ENCODE measurements at regions not wholly inside any gene's neighbourhood (a gene's known extent, or its start where the extent isn't known, plus 50 kb on each side); places are given as distances from the start of the nearest gene placed in this dataset.

DNA sequence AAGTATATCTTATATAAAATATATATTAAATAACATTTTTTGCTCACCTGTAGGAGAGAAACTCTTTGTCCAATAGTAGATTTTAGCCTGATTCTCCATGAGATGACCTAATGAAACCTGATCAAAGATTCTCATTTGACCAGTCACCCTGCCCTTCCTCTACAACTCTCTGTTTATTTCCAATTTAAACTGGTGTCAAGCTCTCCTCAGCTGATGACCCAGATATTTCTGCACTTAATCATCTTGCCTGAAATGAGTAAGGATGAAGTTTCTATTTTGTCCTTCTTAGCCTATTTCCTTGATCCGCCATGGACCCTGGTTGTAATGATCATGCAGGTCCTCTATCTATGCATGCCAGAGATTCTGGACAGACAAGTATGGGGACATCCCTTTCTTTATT lies 179.3 kb upstream of the FGF10 start:
- H3K36me3 ChIP-seq (ENCODE audit: control insufficient read depth, insufficient read depth, low read length): no peaks in the 10 kb centered on the region
- no CpG with 5 or more reads among the region's 1 CpG for WGBS (ENCODE audit: insufficient coverage)
- no peak for DNase-seq
- H3K27me3 ChIP-seq (ENCODE audit: control insufficient read depth, insufficient read depth, low read length): no peaks in the 10 kb centered on the region
- no peaks in the 10 kb centered on the region for H3K9me3 ChIP-seq (replicated peaks; ENCODE audit: control insufficient read depth, low read depth, low read length)
- no peaks in the 10 kb centered on the region for H3K4me1 ChIP-seq (ENCODE audit: control insufficient read depth, insufficient read depth, low read length)
- no peak overlapping the region for H3K27ac ChIP-seq (ENCODE audit: low read length)
- H3K4me3 ChIP-seq (ENCODE audit: low read length): no peak overlapping the region

DNA sequence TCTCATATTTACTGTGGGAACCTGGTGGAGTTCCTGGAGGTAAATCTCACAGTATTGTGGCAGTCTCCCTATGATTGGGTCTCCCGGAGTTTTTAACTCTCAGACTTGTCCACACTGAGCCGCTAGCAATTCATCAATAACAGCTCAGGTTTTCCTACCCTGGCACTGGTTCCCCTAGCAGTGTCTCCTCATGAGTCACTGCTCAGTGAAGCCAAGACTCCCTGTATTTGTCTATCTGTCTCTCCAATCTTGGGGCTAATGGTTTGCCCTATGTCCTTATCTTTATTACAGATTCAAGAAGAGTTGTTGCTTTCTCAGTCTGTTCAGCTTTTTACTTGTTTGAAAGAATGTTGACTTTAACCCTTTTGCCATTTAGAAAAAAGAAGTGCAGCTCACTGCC lies 176.7 kb upstream of the FGF10 start:
- no peaks in the 10 kb centered on the region for H3K36me3 ChIP-seq (ENCODE audit: control insufficient read depth, insufficient read depth, low read length)
- no peak overlapping the region for H3K27ac ChIP-seq (ENCODE audit: low read length)
- H3K27me3 ChIP-seq (ENCODE audit: control insufficient read depth, insufficient read depth, low read length): no peaks in the 10 kb centered on the region
- DNase-seq: peak; percentile 39
- H3K9me3 ChIP-seq (replicated peaks; ENCODE audit: control insufficient read depth, low read depth, low read length): no peaks in the 10 kb centered on the region
- no peaks in the 10 kb centered on the region for H3K4me1 ChIP-seq (ENCODE audit: control insufficient read depth, insufficient read depth, low read length)
- no peak overlapping the region for H3K4me3 ChIP-seq (ENCODE audit: low read length)
- WGBS (ENCODE audit: insufficient coverage): 73% methylated on average over 2 of the region's 2 CpGs

GRCh38 chr5:44565360-44565759 lies 176.1 kb upstream of the FGF10 start:
- no peaks in the 10 kb centered on the region for H3K27me3 ChIP-seq (ENCODE audit: control insufficient read depth, insufficient read depth, low read length)
- no peak overlapping the region for H3K4me3 ChIP-seq (ENCODE audit: low read length)
- no peaks in the 10 kb centered on the region for H3K36me3 ChIP-seq (ENCODE audit: control insufficient read depth, insufficient read depth, low read length)
- H3K27ac ChIP-seq (ENCODE audit: low read length): no peak overlapping the region
- WGBS (ENCODE audit: insufficient coverage): no CpG with 5 or more reads among the region's 1 CpG
- no peak for DNase-seq
- H3K4me1 ChIP-seq (ENCODE audit: control insufficient read depth, insufficient read depth, low read length): no peaks in the 10 kb centered on the region
- H3K9me3 ChIP-seq (replicated peaks; ENCODE audit: control insufficient read depth, low read depth, low read length): no peaks in the 10 kb centered on the region

DNA sequence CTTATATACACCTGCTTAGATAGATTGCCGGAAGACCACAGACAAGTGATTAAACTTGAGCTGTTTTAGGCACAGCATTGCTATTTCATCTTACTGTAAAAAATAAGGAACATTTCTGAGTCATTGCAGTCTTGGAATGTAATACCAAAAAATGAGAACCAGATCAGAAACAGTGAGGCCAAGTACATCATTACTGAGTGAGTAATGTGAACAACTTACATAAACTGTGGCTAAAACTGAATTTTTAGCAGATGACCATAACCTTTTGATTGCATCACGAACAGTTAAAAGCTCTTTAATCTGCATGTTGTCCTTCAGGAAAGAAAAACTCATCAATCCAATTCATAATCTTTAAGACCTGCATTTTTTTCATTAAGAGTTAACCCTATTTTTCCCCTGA lies 157.1 kb upstream of the FGF10 start:
- no peak overlapping the region for H3K27ac ChIP-seq (ENCODE audit: low read length)
- peak; percentile 80 for DNase-seq
- no peaks in the 10 kb centered on the region for H3K9me3 ChIP-seq (replicated peaks; ENCODE audit: control insufficient read depth, low read depth, low read length)
- no CpG with 5 or more reads among the region's 2 CpGs for WGBS (ENCODE audit: insufficient coverage)
- no peaks in the 10 kb centered on the region for H3K36me3 ChIP-seq (ENCODE audit: control insufficient read depth, insufficient read depth, low read length)
- H3K4me1 ChIP-seq (ENCODE audit: control insufficient read depth, insufficient read depth, low read length): no peaks in the 10 kb centered on the region
- H3K4me3 ChIP-seq (ENCODE audit: low read length): no peak overlapping the region
- H3K27me3 ChIP-seq (ENCODE audit: control insufficient read depth, insufficient read depth, low read length): no peaks in the 10 kb centered on the region

GRCh38 chr5:44543511-44543910 lies 154.3 kb upstream of the FGF10 start:
- Histone ChIP-seq H3K9me3 (replicated peaks; ENCODE audit: control insufficient read depth, low read depth, low read length) (no peaks in the 10 kb centered on the region), H3K27me3 (ENCODE audit: control insufficient read depth, insufficient read depth, low read length) (no peaks in the 10 kb centered on the region), H3K36me3 (ENCODE audit: control insufficient read depth, insufficient read depth, low read length) (no peaks in the 10 kb centered on the region), H3K4me1 (ENCODE audit: control insufficient read depth, insufficient read depth, low read length) (peaks cover 5% of the 10 kb centered on the region), H3K27ac (ENCODE audit: low read length) (no peak overlapping the region), H3K4me3 (ENCODE audit: low read length) (no peak overlapping the region)
- no peak for DNase-seq

DNA sequence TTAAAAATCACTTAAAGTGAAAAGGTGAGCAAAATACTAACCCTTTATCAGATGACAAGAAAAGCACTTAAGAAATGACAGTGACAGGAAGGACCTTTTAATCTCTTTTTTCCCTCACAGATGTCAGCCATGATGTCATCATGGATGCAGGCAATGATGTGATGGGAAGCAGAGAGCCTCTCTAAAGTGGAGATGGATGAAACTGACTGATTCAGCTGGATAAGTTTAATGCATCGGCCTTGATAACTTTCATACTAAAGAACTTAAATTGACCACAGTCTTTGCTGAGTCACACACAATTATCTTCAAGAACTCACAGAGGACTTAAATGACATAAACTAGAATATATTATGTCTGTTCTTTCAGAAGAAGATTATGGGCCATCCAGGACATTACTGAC lies 153.2 kb upstream of the FGF10 start:
- Histone ChIP-seq H3K36me3 (ENCODE audit: control insufficient read depth, insufficient read depth, low read length) (no peaks in the 10 kb centered on the region), H3K27me3 (ENCODE audit: control insufficient read depth, insufficient read depth, low read length) (no peaks in the 10 kb centered on the region), H3K27ac (ENCODE audit: low read length) (no peak overlapping the region), H3K4me3 (ENCODE audit: low read length) (no peak overlapping the region), H3K9me3 (replicated peaks; ENCODE audit: control insufficient read depth, low read depth, low read length) (no peaks in the 10 kb centered on the region), H3K4me1 (ENCODE audit: control insufficient read depth, insufficient read depth, low read length) (peaks cover 5% of the 10 kb centered on the region)
- no CpG with 5 or more reads among the region's 1 CpG for WGBS (ENCODE audit: insufficient coverage)
- DNase-seq: no peak

GRCh38 chr5:44539602-44539919 lies 150.3 kb upstream of the FGF10 start:
- no peaks in the 10 kb centered on the region for H3K9me3 ChIP-seq (replicated peaks; ENCODE audit: control insufficient read depth, low read depth, low read length)
- no peaks in the 10 kb centered on the region for H3K27me3 ChIP-seq (ENCODE audit: control insufficient read depth, insufficient read depth, low read length)
- 51% methylated on average over 2 of the region's 3 CpGs for WGBS (ENCODE audit: insufficient coverage)
- H3K4me3 ChIP-seq (ENCODE audit: low read length): no peak overlapping the region
- no peaks in the 10 kb centered on the region for H3K36me3 ChIP-seq (ENCODE audit: control insufficient read depth, insufficient read depth, low read length)
- no peak overlapping the region for H3K27ac ChIP-seq (ENCODE audit: low read length)
- peaks cover 5% of the 10 kb centered on the region for H3K4me1 ChIP-seq (ENCODE audit: control insufficient read depth, insufficient read depth, low read length)
- no peak for DNase-seq

GRCh38 chr5:44538797-44539601 lies 149.8 kb upstream of the FGF10 start:
- no peaks in the 10 kb centered on the region for H3K36me3 ChIP-seq (ENCODE audit: control insufficient read depth, insufficient read depth, low read length)
- no peaks in the 10 kb centered on the region for H3K27me3 ChIP-seq (ENCODE audit: control insufficient read depth, insufficient read depth, low read length)
- H3K4me3 ChIP-seq (ENCODE audit: low read length): no peak overlapping the region
- H3K4me1 ChIP-seq (ENCODE audit: control insufficient read depth, insufficient read depth, low read length): peaks cover 5% of the 10 kb centered on the region
- peak; percentile 72 for DNase-seq
- no peaks in the 10 kb centered on the region for H3K9me3 ChIP-seq (replicated peaks; ENCODE audit: control insufficient read depth, low read depth, low read length)
- WGBS (ENCODE audit: insufficient coverage): 31% methylated on average over 6 of the region's 9 CpGs
- peak overlapping the region; percentile 9 for H3K27ac ChIP-seq (ENCODE audit: low read length)

DNA sequence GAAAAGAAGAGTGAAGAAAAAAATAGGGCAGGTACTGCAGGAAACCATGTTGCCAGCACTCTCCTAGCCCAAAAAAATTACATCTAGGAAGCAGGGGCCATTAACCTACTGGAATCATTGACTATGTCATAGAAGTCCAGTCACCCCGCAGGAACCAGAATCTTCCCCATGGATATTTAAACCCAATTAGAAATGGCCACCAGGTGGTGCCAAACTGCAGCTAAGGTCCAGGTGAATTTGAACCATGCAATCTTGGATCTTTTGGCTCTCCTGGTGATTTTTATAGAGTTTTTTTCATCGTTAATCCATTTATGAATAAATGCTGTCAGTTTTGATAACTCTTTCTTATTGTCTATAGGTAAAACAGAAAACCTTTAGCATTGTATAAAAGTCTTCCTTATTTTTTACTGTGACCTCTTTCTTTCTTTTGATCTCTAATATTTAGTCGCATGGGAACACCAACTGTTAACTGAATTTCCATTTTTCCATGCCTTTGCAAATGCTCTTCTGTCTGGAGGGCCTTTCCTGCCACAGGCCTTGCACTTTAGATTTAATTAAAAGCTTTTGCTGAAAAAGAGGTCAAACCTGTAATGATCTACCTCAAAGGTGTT lies 147.5 kb upstream of the FGF10 start:
- DNase-seq: no peak
- H3K27ac ChIP-seq (ENCODE audit: low read length): no peak overlapping the region
- H3K4me3 ChIP-seq (ENCODE audit: low read length): no peak overlapping the region
- H3K9me3 ChIP-seq (replicated peaks; ENCODE audit: control insufficient read depth, low read depth, low read length): no peaks in the 10 kb centered on the region
- H3K36me3 ChIP-seq (ENCODE audit: control insufficient read depth, insufficient read depth, low read length): no peaks in the 10 kb centered on the region
- H3K4me1 ChIP-seq (ENCODE audit: control insufficient read depth, insufficient read depth, low read length): peaks cover 5% of the 10 kb centered on the region
- WGBS (ENCODE audit: insufficient coverage): 82% methylated on average over 1 of the region's 3 CpGs
- no peaks in the 10 kb centered on the region for H3K27me3 ChIP-seq (ENCODE audit: control insufficient read depth, insufficient read depth, low read length)

- no peaks in the 10 kb centered on the region for H3K9me3 ChIP-seq (replicated peaks; ENCODE audit: control insufficient read depth, low read depth, low read length)
- H3K27me3 ChIP-seq (ENCODE audit: control insufficient read depth, insufficient read depth, low read length): no peaks in the 10 kb centered on the region
- H3K36me3 ChIP-seq (ENCODE audit: control insufficient read depth, insufficient read depth, low read length): no peaks in the 10 kb centered on the region
- peaks cover 5% of the 10 kb centered on the region for H3K4me1 ChIP-seq (ENCODE audit: control insufficient read depth, insufficient read depth, low read length)
- DNase-seq: peak; percentile 64
- no CpG with 5 or more reads among the region's 3 CpGs for WGBS (ENCODE audit: insufficient coverage)
- H3K27ac ChIP-seq (ENCODE audit: low read length): no peak overlapping the region
- H3K4me3 ChIP-seq (ENCODE audit: low read length): no peak overlapping the region
Observed at GRCh38 chr5:44535621-44536020, 146.4 kb upstream of the FGF10 start.

- H3K4me1 ChIP-seq (ENCODE audit: control insufficient read depth, insufficient read depth, low read length): no peaks in the 10 kb centered on the region
- H3K27ac ChIP-seq (ENCODE audit: low read length): no peak overlapping the region
- WGBS (ENCODE audit: insufficient coverage): no CpG with 5 or more reads among the region's 1 CpG
- H3K36me3 ChIP-seq (ENCODE audit: control insufficient read depth, insufficient read depth, low read length): no peaks in the 10 kb centered on the region
- no peak for DNase-seq
- H3K4me3 ChIP-seq (ENCODE audit: low read length): no peak overlapping the region
- H3K9me3 ChIP-seq (replicated peaks; ENCODE audit: control insufficient read depth, low read depth, low read length): no peaks in the 10 kb centered on the region
- H3K27me3 ChIP-seq (ENCODE audit: control insufficient read depth, insufficient read depth, low read length): no peaks in the 10 kb centered on the region
Observed at GRCh38 chr5:44532981-44533380, 143.8 kb upstream of the FGF10 start.
